IPS-20b (cell line): ENCODE measurements at regions not wholly inside any gene's neighbourhood (a gene's known extent, or its start where the extent isn't known, plus 50 kb on each side); places are given as distances from the start of the nearest gene placed in this dataset.
"Not testable (repeated sequence)": the region's sequence is repeated elsewhere in the genome, so short reads cannot be mapped to it uniquely, and the experiment has no call there.

Experiments used
- H3K27ac ChIP-seq: one replicate; pipeline ENCODE4 v1.5.1; 2013; ENCODE audit warnings: low read length
- H3K27me3 ChIP-seq: 2 replicates; pipeline ENCODE4 v1.6.1; 2013; ENCODE audit warnings: mild to moderate bottlenecking, low read length, inconsistent platforms; ENCODE audit not compliant: insufficient read depth
- H3K36me3 ChIP-seq: 2 replicates; pipeline ENCODE4 v1.6.1; 2013; ENCODE audit warnings: low read depth, mild to moderate bottlenecking, inconsistent platforms, low read length, moderate library complexity; ENCODE audit not compliant: insufficient read depth
- H3K4me1 ChIP-seq: 2 replicates; pipeline ENCODE4 v1.6.1; 2013; ENCODE audit warnings: mild to moderate bottlenecking, control low read depth, inconsistent platforms, low read length, moderate library complexity; ENCODE audit not compliant: insufficient read depth
- H3K4me3 ChIP-seq: 2 replicates; pipeline ENCODE4 v1.5.1; 2013; ENCODE audit warnings: mild to moderate bottlenecking, low read length, inconsistent platforms
- H3K9ac ChIP-seq: 2 replicates; pipeline ENCODE4 v1.6.1; 2013; ENCODE audit warnings: low read depth, mild to moderate bottlenecking, inconsistent platforms, low read length, moderate library complexity
- H3K9me3 ChIP-seq: 2 replicates; pipeline ENCODE4 v1.6.1; 2013; ENCODE audit warnings: mild to moderate bottlenecking, low read depth, low read length, inconsistent platforms; ENCODE audit not compliant: insufficient read depth

- Histone ChIP-seq H3K4me1 (no peaks in the 10 kb centered on the region), H3K27ac (no peak overlapping the region), H3K27me3 (no peaks in the 10 kb centered on the region), H3K9ac (no peak overlapping the region), H3K9me3 (no peaks in the 10 kb centered on the region), H3K36me3 (no peaks in the 10 kb centered on the region), H3K4me3 (no peak overlapping the region)
Measured at GRCh38 chr7:142471820-142472219, 214.0 kb upstream of the PRSS58 start.

- Histone ChIP-seq H3K9ac (no peak overlapping the region), H3K4me1 (no peaks in the 10 kb centered on the region)
Measured at GRCh38 chr7:142470544-142470830, 212.6 kb upstream of the PRSS58 start.

GRCh38 chr7:142469696-142470543, 212.1 kb upstream of the PRSS58 start:
- Histone ChIP-seq H3K9ac (no peak overlapping the region), H3K36me3 (no peaks in the 10 kb centered on the region), H3K4me1 (no peaks in the 10 kb centered on the region), H3K9me3 (no peaks in the 10 kb centered on the region), H3K27me3 (no peaks in the 10 kb centered on the region), H3K4me3 (no peak overlapping the region), H3K27ac (no peak overlapping the region)

More at GRCh38 chr7:142470544-142470830, 212.6 kb upstream of the PRSS58 start:
- no peak overlapping the region for H3K4me3 ChIP-seq
- H3K9me3 ChIP-seq = no peaks in the 10 kb centered on the region
- H3K27ac ChIP-seq = no peak overlapping the region
- no peaks in the 10 kb centered on the region for H3K27me3 ChIP-seq
- H3K36me3 ChIP-seq = no peaks in the 10 kb centered on the region

DNA sequence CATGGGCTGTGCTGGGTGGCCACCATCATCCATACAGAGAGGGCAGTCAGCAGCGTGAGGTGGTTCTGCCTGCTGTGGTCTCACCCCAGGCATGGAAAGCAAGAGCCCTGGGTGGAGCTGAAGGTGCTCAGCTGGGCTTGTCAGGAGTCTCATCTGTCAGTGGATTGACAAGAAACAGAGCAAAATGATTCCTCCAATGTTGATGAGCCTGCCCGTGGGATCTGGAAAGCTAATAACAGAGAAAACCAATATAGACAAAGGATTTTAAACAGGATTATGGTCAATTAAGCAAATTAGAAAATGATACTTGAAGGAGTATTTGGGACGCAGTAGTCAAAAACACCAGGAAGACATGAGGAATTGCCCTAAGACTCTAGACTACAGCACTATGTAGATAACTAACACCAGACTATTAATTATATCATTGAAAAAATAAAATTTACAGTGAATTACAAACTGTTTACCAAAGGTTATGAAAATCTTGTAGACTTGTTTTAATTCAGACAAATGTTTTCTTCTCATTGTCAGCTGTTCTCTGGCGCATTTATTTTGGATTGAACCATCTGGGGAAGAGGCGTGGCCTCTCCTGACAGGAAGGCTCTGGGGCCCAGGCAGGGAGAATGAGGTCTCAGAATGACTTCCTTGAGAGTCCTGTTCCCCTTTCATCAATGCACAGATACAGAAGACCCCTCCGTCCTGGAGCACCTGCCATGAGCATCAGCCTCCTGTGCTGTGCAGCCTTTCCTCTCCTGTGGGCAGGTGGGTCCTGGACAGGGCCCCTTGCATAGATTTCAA, 211.2 kb upstream of the PRSS58 start:
- Histone ChIP-seq H3K27me3 (no peaks in the 10 kb centered on the region), H3K4me3 (no peak overlapping the region), H3K27ac (no peak overlapping the region), H3K4me1 (no peaks in the 10 kb centered on the region), H3K36me3 (no peaks in the 10 kb centered on the region), H3K9ac (no peak overlapping the region), H3K9me3 (no peaks in the 10 kb centered on the region)

DNA sequence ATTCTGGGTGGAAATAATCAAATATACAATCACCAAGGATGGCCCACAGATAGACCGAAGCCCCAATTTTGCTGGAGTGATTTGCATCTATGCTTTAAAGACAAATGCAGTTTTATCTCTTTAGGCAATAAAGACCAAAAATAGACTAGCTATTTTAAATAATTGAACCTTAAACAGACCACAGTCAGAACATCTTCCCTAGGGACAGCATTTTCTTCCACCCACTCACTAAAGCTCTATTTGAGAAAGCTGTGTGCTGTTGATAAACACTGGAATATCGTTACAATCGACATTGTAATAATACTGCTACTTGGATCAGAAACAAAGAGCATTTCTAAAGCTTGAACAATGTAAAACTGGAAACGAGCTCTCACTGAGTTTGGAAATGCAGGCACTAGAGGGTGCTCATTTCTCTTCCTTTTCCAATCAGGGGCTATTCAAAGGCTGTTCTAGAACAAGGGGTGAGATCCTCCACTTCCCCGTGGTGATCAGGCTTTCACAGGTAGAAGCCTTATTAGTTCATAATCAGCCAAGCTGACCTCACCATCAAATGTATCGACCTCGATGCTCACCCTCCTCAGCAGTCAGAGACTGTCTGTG, 209.3 kb upstream of the PRSS58 start:
- not testable (repeated sequence) for H3K4me1 ChIP-seq, H3K27ac ChIP-seq, H3K4me3 ChIP-seq, H3K36me3 ChIP-seq, H3K9ac ChIP-seq, H3K27me3 ChIP-seq, H3K9me3 ChIP-seq

DNA sequence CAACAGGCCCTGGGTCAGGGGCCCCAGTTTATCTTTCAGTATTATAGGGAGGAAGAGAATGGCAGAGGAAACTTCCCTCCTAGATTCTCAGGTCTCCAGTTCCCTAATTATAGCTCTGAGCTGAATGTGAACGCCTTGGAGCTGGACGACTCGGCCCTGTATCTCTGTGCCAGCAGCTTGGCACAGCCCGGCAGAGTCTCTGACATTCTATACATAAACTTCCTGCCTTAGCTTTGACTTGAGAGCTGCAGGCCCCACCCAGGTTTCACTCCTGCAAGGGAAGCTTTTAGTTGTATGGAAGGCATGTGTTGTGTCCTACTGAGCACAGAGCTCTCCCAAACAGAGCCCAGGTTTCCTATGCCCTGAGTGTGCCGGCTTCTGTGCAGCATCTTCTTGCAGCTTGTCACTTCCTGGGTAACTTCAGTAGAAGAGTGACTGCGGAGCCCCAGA, 205.6 kb upstream of the PRSS58 start:
- no peaks in the 10 kb centered on the region for H3K9me3 ChIP-seq
- no peaks in the 10 kb centered on the region for H3K36me3 ChIP-seq
- H3K9ac ChIP-seq = no peak overlapping the region
- H3K4me3 ChIP-seq = no peak overlapping the region
- no peaks in the 10 kb centered on the region for H3K4me1 ChIP-seq
- no peaks in the 10 kb centered on the region for H3K27me3 ChIP-seq
- no peak overlapping the region for H3K27ac ChIP-seq

- no peaks in the 10 kb centered on the region for H3K36me3 ChIP-seq
- no peak overlapping the region for H3K27ac ChIP-seq
- H3K9me3 ChIP-seq = no peaks in the 10 kb centered on the region
- no peaks in the 10 kb centered on the region for H3K27me3 ChIP-seq
- no peak overlapping the region for H3K9ac ChIP-seq
- H3K4me1 ChIP-seq = no peaks in the 10 kb centered on the region
- H3K4me3 ChIP-seq = no peak overlapping the region
Measured at GRCh38 chr7:142461437-142461836, 203.6 kb upstream of the PRSS58 start.

GRCh38 chr7:142460402-142461117, 202.7 kb upstream of the PRSS58 start:
- no peak overlapping the region for H3K4me3 ChIP-seq
- no peaks in the 10 kb centered on the region for H3K27me3 ChIP-seq
- H3K27ac ChIP-seq = no peak overlapping the region
- H3K4me1 ChIP-seq = no peaks in the 10 kb centered on the region
- H3K9me3 ChIP-seq = no peaks in the 10 kb centered on the region
- H3K36me3 ChIP-seq = no peaks in the 10 kb centered on the region
- no peak overlapping the region for H3K9ac ChIP-seq

DNA sequence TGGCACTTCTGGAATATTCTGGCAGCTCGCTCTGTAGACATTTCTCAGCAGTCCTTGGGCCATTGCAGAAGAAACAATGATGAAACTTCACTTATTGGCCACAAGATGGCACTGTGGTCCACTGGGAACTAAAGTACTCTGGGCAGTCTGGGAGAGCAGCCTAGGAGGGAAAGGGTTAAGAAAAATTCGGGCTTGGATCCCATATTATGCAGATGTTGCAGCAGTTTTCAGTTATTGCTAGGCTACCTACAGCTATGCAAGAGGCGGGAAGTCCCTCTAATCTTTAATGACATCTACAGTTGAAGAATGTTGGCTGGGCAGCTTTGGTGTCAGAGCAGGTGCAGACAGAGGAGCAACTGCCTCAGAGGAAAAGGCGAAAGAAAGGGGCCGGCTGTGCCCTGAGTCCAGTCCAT, 201.7 kb upstream of the PRSS58 start:
- H3K27ac ChIP-seq = no peak overlapping the region
- H3K4me1 ChIP-seq = no peaks in the 10 kb centered on the region

DNA sequence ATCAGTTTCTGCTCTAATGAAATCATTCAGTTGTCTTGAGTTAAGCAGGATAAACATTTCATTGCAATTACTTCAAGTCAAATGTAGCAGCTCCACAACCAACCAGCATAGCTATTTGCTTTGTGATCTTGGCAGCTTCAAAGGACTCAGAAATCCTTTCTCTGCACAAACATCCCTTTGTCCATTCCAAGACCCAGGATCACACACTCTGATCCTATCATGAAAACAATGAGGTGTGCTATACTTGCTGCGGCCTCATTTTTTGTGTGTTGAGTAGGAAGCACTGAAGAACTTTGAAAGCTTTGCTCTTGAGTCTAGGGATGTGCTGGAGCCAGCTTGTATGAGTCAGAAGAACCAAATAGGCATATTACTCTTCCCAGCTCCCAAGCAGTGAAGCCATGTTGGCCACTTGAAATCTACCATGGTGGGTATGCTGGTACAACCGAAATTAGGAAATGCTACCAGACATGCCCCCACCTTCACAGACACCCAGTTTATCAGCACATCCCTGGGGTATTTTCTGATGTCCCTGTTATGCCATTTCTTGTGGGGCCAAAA, 199.4 kb upstream of the PRSS58 start:
- no peaks in the 10 kb centered on the region for H3K4me1 ChIP-seq
- H3K9ac ChIP-seq = no peak overlapping the region
- no peaks in the 10 kb centered on the region for H3K27me3 ChIP-seq
- H3K27ac ChIP-seq = no peak overlapping the region
- no peaks in the 10 kb centered on the region for H3K9me3 ChIP-seq
- no peaks in the 10 kb centered on the region for H3K36me3 ChIP-seq
- H3K4me3 ChIP-seq = no peak overlapping the region

More for the DNA sequence above, 201.7 kb upstream of the PRSS58 start:
- Histone ChIP-seq H3K36me3 (no peaks in the 10 kb centered on the region), H3K9me3 (no peaks in the 10 kb centered on the region), H3K27me3 (no peaks in the 10 kb centered on the region), H3K9ac (no peak overlapping the region), H3K4me3 (no peak overlapping the region)

- Histone ChIP-seq H3K4me1 (no peaks in the 10 kb centered on the region), H3K9ac (no peak overlapping the region), H3K27ac (no peak overlapping the region), H3K36me3 (no peaks in the 10 kb centered on the region), H3K9me3 (no peaks in the 10 kb centered on the region), H3K4me3 (no peak overlapping the region), H3K27me3 (no peaks in the 10 kb centered on the region)
Measured at GRCh38 chr7:142455392-142455791, 197.5 kb upstream of the PRSS58 start.
